ENCODE measurements at regions not wholly inside any gene's neighbourhood (a gene's known extent, or its start where the extent isn't known, plus 50 kb on each side); places are given as distances from the start of the nearest gene placed in this dataset.

DNA sequence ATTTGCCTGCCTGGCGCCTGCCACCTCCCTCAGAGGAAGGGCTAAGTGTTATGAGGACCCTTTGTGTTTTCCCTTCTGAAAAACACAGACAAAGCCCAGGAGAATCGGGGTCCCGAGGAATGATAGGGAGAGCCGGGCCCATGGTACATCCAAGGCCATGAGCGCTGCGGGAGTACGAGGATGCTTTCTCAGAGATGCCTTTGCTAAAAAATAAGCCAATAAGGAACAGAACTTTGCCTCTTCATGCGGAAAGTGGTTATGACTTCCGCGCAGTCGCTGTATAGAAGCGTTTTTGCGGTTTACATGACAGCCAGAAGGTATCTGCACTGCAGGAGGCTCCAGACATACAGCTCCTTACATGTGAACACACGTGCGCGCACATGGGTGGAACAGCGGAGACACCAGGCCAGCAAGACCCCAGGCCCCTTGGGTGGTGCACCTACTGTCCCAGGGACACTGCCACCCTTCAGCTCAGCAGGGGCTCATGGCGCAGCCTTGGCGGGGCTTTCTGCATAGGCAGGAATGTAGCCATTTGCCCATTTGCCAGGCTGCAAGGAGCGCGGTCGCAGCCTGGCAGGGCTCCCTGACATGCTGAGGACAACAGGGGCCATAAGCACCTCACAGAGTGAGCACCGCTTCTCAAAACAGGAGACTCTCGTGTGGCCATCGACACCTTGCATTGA is 252.4 kb upstream of the SALL3 start:
- H3K27ac Mint-ChIP-seq (ENCODE audit: unreplicated experiment), result no peak overlapping the region
- no peaks in the 10 kb centered on the region for H3K36me3 Mint-ChIP-seq (ENCODE audit: low read depth)
- no peak for DNase-seq (ENCODE audit: low read depth, low spot score)
- no peaks in the 10 kb centered on the region for H3K9me3 Mint-ChIP-seq
- TF ChIP-seq, protein P1, sequence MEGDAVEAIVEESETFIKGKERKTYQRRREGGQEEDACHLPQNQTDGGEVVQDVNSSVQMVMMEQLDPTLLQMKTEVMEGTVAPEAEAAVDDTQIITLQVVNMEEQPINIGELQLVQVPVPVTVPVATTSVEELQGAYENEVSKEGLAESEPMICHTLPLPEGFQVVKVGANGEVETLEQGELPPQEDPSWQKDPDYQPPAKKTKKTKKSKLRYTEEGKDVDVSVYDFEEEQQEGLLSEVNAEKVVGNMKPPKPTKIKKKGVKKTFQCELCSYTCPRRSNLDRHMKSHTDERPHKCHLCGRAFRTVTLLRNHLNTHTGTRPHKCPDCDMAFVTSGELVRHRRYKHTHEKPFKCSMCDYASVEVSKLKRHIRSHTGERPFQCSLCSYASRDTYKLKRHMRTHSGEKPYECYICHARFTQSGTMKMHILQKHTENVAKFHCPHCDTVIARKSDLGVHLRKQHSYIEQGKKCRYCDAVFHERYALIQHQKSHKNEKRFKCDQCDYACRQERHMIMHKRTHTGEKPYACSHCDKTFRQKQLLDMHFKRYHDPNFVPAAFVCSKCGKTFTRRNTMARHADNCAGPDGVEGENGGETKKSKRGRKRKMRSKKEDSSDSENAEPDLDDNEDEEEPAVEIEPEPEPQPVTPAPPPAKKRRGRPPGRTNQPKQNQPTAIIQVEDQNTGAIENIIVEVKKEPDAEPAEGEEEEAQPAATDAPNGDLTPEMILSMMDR (conservative IDR thresholded peaks at IDR 0.05), result no peak
- peaks cover 20% of the 10 kb centered on the region for H3K4me1 Mint-ChIP-seq
- H3K4me3 Mint-ChIP-seq, result no peak overlapping the region
- H3K27me3 Mint-ChIP-seq (ENCODE audit: low read depth), result peaks cover 9% of the 10 kb centered on the region

DNA sequence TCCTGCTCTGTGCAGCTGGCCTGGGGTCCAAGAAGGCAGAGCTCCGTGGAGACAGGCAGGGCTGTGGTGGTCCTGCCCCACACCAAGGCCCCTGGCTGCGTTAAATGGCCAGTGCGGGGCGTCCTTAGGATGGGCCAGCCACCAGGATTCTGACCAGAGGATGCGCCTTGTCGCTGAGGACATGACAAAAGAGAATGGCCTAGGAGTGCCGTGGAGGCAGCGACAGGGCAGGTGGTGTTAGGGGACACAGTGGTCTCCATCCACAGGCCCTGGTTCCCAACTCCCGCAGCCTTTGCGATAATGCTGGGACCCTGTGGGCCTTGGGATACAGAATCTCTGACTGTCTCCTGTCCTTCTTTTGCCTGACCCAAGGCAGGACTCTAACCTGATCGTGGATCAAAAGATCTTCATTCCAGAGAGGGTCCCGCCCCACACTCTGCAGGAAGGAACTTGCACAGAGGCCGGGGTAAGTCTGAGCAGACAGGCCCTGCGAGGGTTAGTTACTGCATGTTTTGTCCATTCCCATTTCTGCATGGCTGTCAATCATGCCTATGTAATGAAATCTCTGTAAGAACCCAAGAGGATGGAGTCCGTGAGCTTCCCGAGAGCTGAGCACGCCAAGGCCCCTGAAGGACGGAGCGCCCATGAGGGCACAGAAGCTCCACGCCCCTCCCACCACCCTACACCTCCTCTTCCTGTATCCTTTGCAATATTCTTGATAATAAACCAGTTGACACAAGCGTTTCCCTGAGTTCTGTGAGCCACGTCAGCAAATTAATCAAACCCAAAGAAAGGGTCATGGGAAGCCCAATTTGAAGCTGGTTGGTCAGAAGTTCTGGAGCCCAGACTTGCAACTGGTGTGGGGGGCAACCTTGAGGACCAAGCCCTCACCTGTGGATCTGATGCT is 251.5 kb upstream of the SALL3 start:
- H3K4me1 Mint-ChIP-seq, result peaks cover 11% of the 10 kb centered on the region
- H3K27ac Mint-ChIP-seq (ENCODE audit: unreplicated experiment), result no peak overlapping the region
- H3K36me3 Mint-ChIP-seq (ENCODE audit: low read depth), result no peaks in the 10 kb centered on the region
- no peak for DNase-seq (ENCODE audit: low read depth, low spot score)
- peaks cover 9% of the 10 kb centered on the region for H3K27me3 Mint-ChIP-seq (ENCODE audit: low read depth)
- TF ChIP-seq, protein P1 (conservative IDR thresholded peaks at IDR 0.05), result no peak
- H3K4me3 Mint-ChIP-seq, result no peak overlapping the region
- no peaks in the 10 kb centered on the region for H3K9me3 Mint-ChIP-seq

DNA sequence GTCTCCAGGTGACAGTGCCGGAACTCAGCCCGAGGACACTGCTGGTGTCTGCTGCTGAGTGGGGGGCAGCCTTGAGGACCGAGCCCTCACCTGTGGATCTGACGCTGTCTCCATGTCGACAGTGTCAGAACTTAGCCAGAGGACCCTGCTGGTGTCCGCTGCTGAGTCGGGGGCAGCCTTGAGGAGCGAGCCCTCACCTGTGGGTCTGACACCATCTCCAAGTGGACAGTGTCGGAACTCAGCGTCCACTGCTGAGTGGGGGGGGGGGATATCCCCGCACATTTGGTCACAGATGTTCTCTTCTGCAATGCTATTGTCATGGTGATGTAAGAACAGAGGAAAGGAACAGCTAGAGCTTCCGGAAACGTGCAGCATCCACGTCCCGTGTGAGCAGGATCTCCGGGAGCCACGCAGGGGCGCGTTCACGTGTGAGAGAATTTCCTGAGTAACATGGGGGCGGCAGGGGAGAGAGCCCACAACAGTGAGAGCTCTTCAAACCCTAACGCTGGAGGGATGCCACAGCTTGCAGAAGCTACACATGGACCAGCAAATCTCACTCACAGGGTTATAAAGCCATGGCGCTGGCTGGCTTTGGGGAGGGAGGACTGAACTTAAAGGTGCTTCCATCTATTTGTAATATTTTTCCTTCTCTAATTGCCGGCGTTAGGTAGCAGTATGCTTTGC is 250.7 kb upstream of the SALL3 start:
- Mint-ChIP-seq H3K27ac (ENCODE audit: unreplicated experiment) (no peak overlapping the region), H3K36me3 (ENCODE audit: low read depth) (no peaks in the 10 kb centered on the region), H3K4me3 (no peak overlapping the region), H3K9me3 (no peaks in the 10 kb centered on the region), H3K27me3 (ENCODE audit: low read depth) (peaks cover 9% of the 10 kb centered on the region), H3K4me1 (peaks cover 3% of the 10 kb centered on the region)
- TF ChIP-seq, protein P1 (conservative IDR thresholded peaks at IDR 0.05), result no peak
- DNase-seq (ENCODE audit: low read depth, low spot score), result no peak

DNA sequence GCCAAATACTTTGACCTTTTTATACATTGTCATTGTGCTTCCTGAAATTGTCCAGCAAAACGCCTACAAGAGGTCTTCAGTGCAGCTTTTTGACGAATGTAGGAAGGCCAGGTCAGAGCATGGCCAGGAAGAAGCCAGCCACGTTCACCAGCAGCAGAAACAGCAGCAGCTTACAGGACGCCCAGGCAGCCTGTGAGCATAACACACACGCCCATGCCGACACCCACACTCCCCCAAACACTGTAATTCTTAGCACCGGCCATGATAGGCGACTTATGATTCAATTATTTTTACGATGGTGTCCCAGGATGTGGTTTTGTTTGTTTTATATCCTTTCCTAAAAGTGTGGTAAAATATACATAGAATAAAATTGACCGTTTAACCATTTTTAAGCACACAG is 249.1 kb upstream of the SALL3 start:
- H3K4me1 Mint-ChIP-seq, result no peaks in the 10 kb centered on the region
- no peaks in the 10 kb centered on the region for H3K9me3 Mint-ChIP-seq
- H3K36me3 Mint-ChIP-seq (ENCODE audit: low read depth), result no peaks in the 10 kb centered on the region
- no peak overlapping the region for H3K4me3 Mint-ChIP-seq
- H3K27me3 Mint-ChIP-seq (ENCODE audit: low read depth), result peaks cover 1% of the 10 kb centered on the region
- TF ChIP-seq, protein P1 (conservative IDR thresholded peaks at IDR 0.05), result no peak
- no peak for DNase-seq (ENCODE audit: low read depth, low spot score)
- no peak overlapping the region for H3K27ac Mint-ChIP-seq (ENCODE audit: unreplicated experiment)

DNA sequence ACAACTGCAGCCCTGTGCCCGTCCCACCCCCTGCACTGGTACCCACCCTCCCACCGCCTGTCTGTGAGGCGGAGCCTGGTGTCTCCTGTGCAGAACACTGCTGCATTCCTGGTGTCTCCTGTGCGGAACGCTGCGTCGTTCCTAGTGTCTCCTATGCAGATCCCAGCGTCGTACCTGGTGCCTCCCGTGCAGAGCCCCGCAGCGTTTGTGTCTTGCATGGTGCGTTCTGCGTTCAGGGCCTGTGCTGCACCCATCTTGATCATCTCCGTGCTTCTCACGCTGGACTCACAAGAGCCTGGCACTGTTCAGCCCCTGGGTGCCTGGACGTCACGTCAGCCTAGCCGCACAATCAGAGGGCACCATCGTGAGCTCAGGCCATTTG is 248.6 kb upstream of the SALL3 start:
- no peak overlapping the region for H3K27ac Mint-ChIP-seq (ENCODE audit: unreplicated experiment)
- H3K36me3 Mint-ChIP-seq (ENCODE audit: low read depth), result no peaks in the 10 kb centered on the region
- no peaks in the 10 kb centered on the region for H3K4me1 Mint-ChIP-seq
- no peaks in the 10 kb centered on the region for H3K27me3 Mint-ChIP-seq (ENCODE audit: low read depth)
- TF ChIP-seq, protein P1 (conservative IDR thresholded peaks at IDR 0.05), result no peak
- no peaks in the 10 kb centered on the region for H3K9me3 Mint-ChIP-seq
- no peak overlapping the region for H3K4me3 Mint-ChIP-seq
- DNase-seq (ENCODE audit: low read depth, low spot score), result no peak

Data from neural crest cell (in vitro differentiated cells).